ENCODE measurements at regions not wholly inside any gene's neighbourhood (a gene's known extent, or its start where the extent isn't known, plus 50 kb on each side); places are given as distances from the start of the nearest gene placed in this dataset.

GRCh38 chr4:170651786-170652185 lies 562.0 kb upstream of the AADAT start:
- H3K27ac ChIP-seq (ENCODE audit: low read depth, low read length) = no peak overlapping the region
- H3K36me3 Mint-ChIP-seq (ENCODE audit: low read depth) = peaks cover 2% of the 10 kb centered on the region
- H3K36me3 ChIP-seq (ENCODE audit: control insufficient read depth, insufficient read depth, low read length) = no peaks in the 10 kb centered on the region
- no peaks in the 10 kb centered on the region for H3K27me3 ChIP-seq (ENCODE audit: control insufficient read depth, insufficient read depth, low read length, poor library complexity, severe bottlenecking)
- 100% methylated on average over 1 of the region's 1 CpG; no CpG with 5 or more reads in 1 of the 2 experiments for WGBS, 2 experiments (ENCODE audit: insufficient coverage in 1 of 2, insufficient read length in 1 of 2)
- H3K9ac ChIP-seq (ENCODE audit: extremely low read depth, low read length, poor library complexity, severe bottlenecking) = no peak overlapping the region
- no peak overlapping the region for H3K4me3 Mint-ChIP-seq
- no peak overlapping the region for H3K4me3 ChIP-seq (ENCODE audit: low read length)
- no peak for TF ChIP-seq CTCF (conservative IDR thresholded peaks at IDR 0.05)
- no peak for DNase-seq
- H3K9me3 Mint-ChIP-seq = peaks cover 3% of the 10 kb centered on the region
- no peak overlapping the region for H3K27ac Mint-ChIP-seq
- peaks cover 12% of the 10 kb centered on the region for H3K4me1 ChIP-seq (ENCODE audit: control insufficient read depth, insufficient read depth, low read length)
- H3K27me3 Mint-ChIP-seq (ENCODE audit: insufficient read depth) = no peaks in the 10 kb centered on the region
- H3K4me1 Mint-ChIP-seq = peaks cover 35% of the 10 kb centered on the region
- H3K9me3 ChIP-seq (ENCODE audit: control insufficient read depth, low read length) = peaks cover 21% of the 10 kb centered on the region

- WGBS, 2 experiments (ENCODE audit: insufficient coverage in 1 of 2, insufficient read length in 1 of 2) = 98% methylated on average over 2 of the region's 2 CpGs; no CpG with 5 or more reads in 1 of the 2 experiments
These were observed 537.7 kb upstream of the AADAT start for GRCh38 chr4:170627418-170627817.

GRCh38 chr4:170623899-170624298 lies 534.1 kb upstream of the AADAT start:
- DNase-seq = no peak
- H3K4me1 ChIP-seq (ENCODE audit: control insufficient read depth, insufficient read depth, low read length) = no peaks in the 10 kb centered on the region
- Mint-ChIP-seq H3K4me1 (no peaks in the 10 kb centered on the region), H3K27me3 (ENCODE audit: insufficient read depth) (no peaks in the 10 kb centered on the region), H3K4me3 (no peak overlapping the region), H3K36me3 (ENCODE audit: low read depth) (no peaks in the 10 kb centered on the region), H3K27ac (no peak overlapping the region), H3K9me3 (peaks cover 1% of the 10 kb centered on the region)
- H3K36me3 ChIP-seq (ENCODE audit: control insufficient read depth, insufficient read depth, low read length) = no peaks in the 10 kb centered on the region
- no peak overlapping the region for H3K4me3 ChIP-seq (ENCODE audit: low read length)
- H3K27me3 ChIP-seq (ENCODE audit: control insufficient read depth, insufficient read depth, low read length, poor library complexity, severe bottlenecking) = no peaks in the 10 kb centered on the region
- WGBS, 2 experiments (ENCODE audit: insufficient coverage in 1 of 2, insufficient read length in 1 of 2) = 85 to 88% methylated on average over 6 to 7 of the region's 7 CpGs
- no peak overlapping the region for H3K9ac ChIP-seq (ENCODE audit: extremely low read depth, low read length, poor library complexity, severe bottlenecking)
- H3K9me3 ChIP-seq (ENCODE audit: control insufficient read depth, low read length) = peaks cover 2% of the 10 kb centered on the region
- peak; percentile 61 for TF ChIP-seq CTCF (conservative IDR thresholded peaks at IDR 0.05)
- H3K27ac ChIP-seq (ENCODE audit: low read depth, low read length) = no peak overlapping the region

More at GRCh38 chr4:170627418-170627817, 537.7 kb upstream of the AADAT start:
- H3K4me1 Mint-ChIP-seq = no peaks in the 10 kb centered on the region
- TF ChIP-seq CTCF (conservative IDR thresholded peaks at IDR 0.05) = no peak
- H3K4me3 ChIP-seq (ENCODE audit: low read length) = no peak overlapping the region
- no peak overlapping the region for H3K27ac Mint-ChIP-seq
- H3K27me3 ChIP-seq (ENCODE audit: control insufficient read depth, insufficient read depth, low read length, poor library complexity, severe bottlenecking) = no peaks in the 10 kb centered on the region
- no peak for DNase-seq
- no peak overlapping the region for H3K9ac ChIP-seq (ENCODE audit: extremely low read depth, low read length, poor library complexity, severe bottlenecking)
- no peaks in the 10 kb centered on the region for H3K36me3 Mint-ChIP-seq (ENCODE audit: low read depth)
- H3K4me3 Mint-ChIP-seq = no peak overlapping the region
- H3K27me3 Mint-ChIP-seq (ENCODE audit: insufficient read depth) = no peaks in the 10 kb centered on the region
- H3K9me3 ChIP-seq (ENCODE audit: control insufficient read depth, low read length) = peaks cover 26% of the 10 kb centered on the region
- H3K27ac ChIP-seq (ENCODE audit: low read depth, low read length) = no peak overlapping the region
- peaks cover 23% of the 10 kb centered on the region for H3K9me3 Mint-ChIP-seq
- no peaks in the 10 kb centered on the region for H3K4me1 ChIP-seq (ENCODE audit: control insufficient read depth, insufficient read depth, low read length)
- H3K36me3 ChIP-seq (ENCODE audit: control insufficient read depth, insufficient read depth, low read length) = no peaks in the 10 kb centered on the region
